HepG2 (cell line): ENCODE measurements at regions not wholly inside any gene's neighbourhood (a gene's known extent, or its start where the extent isn't known, plus 50 kb on each side); places are given as distances from the start of the nearest gene placed in this dataset.

ENCODE experiments used
- ARID5B ChIP-seq: IDR thresholded peaks from 2 replicates; pipeline ENCODE4 v1.4.0; 2020; ENCODE audit warnings: mild to moderate bottlenecking, missing genetic modification reagents
- ATF1 ChIP-seq: IDR thresholded peaks from 2 replicates; pipeline ENCODE4 v1.6.1; 2016; ENCODE audit warnings: mild to moderate bottlenecking, control low read depth
- DPF2 ChIP-seq: sonication (generic); formaldehyde crosslinking; IDR thresholded peaks from 2 replicates; pipeline ENCODE4 v1.4.0; 2020; ENCODE audit warnings: mild to moderate bottlenecking, low read depth, missing genetic modification reagents, borderline replicate concordance
- NFAT5 ChIP-seq: sonication (generic); formaldehyde crosslinking; IDR thresholded peaks from 2 replicates; pipeline ENCODE4 v1.4.0; 2020; ENCODE audit warnings: missing genetic modification reagents
- RFX5 ChIP-seq: IDR thresholded peaks from 2 replicates; pipeline ENCODE4 v1.6.1; 2011; ENCODE audit warnings: low read depth, low read length, improper control_type of control experiment
- TOPORS ChIP-seq: sonication (generic); formaldehyde crosslinking; IDR thresholded peaks from 2 replicates; pipeline ENCODE4 v1.8.0; 2023; ENCODE audit warnings: mild to moderate bottlenecking, missing genetic modification reagents
- TRAFD1 ChIP-seq: sonication (generic); formaldehyde crosslinking; IDR thresholded peaks from 2 replicates; pipeline ENCODE4 v1.5.1; 2020; ENCODE audit warnings: missing genetic modification reagents, mild to moderate bottlenecking, borderline replicate concordance
- ZEB1 ChIP-seq: IDR thresholded peaks from 2 replicates; pipeline ENCODE4 v1.6.1; 2012; ENCODE audit warnings: mild to moderate bottlenecking, low read depth, inconsistent platforms; ENCODE audit not compliant: insufficient replicate concordance
- TF ChIP-seq, protein P1 (sequence below): sonication (generic); formaldehyde crosslinking; IDR thresholded peaks from 2 replicates; pipeline ENCODE4 v1.5.0; 2020; ENCODE audit warnings: missing genetic modification reagents
- TF ChIP-seq, protein P2 (sequence below): IDR thresholded peaks from 2 replicates; pipeline ENCODE4 v1.6.1; 2016; ENCODE audit warnings: low read depth, control low read depth

- no peak for TF ChIP-seq NFAT5 (CRISPR knock-in tag)
- TF ChIP-seq, protein P1, sequence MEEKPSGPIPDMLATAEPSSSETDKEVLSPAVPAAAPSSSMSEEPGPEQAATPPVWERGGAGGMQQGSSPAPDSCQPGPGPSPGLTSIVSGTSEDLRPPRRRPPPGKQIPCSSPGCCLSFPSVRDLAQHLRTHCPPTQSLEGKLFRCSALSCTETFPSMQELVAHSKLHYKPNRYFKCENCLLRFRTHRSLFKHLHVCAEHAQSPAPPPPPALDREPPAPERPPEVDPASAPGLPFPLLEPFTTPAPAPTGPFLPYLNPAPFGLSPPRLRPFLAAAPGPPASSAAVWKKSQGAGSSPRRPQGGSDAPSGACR: no peak
- TF ChIP-seq ARID5B: no peak
- TF ChIP-seq ATF1 (CRISPR knock-in tag): no peak
- TF ChIP-seq, protein P2, sequence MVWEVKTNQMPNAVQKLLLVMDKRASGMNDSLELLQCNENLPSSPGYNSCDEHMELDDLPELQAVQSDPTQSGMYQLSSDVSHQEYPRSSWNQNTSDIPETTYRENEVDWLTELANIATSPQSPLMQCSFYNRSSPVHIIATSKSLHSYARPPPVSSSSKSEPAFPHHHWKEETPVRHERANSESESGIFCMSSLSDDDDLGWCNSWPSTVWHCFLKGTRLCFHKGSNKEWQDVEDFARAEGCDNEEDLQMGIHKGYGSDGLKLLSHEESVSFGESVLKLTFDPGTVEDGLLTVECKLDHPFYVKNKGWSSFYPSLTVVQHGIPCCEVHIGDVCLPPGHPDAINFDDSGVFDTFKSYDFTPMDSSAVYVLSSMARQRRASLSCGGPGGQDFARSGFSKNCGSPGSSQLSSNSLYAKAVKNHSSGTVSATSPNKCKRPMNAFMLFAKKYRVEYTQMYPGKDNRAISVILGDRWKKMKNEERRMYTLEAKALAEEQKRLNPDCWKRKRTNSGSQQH (CRISPR knock-in tag): no peak
- no peak for TF ChIP-seq DPF2
- no peak for TF ChIP-seq ZEB1
- TF ChIP-seq TOPORS (CRISPR knock-in tag): no peak
- no peak for TF ChIP-seq TRAFD1 (CRISPR knock-in tag)
- no peak for TF ChIP-seq RFX5
- TF ChIP-seq, all 625 proteins: peak for 0
These were observed 77.8 kb upstream of the BTG1 start (continued) for GRCh38 chr12:92223481-92223880.
